HFFc6 (cell line): ENCODE measurements at regions not wholly inside any gene's neighbourhood (a gene's known extent, or its start where the extent isn't known, plus 50 kb on each side); places are given as distances from the start of the nearest gene placed in this dataset.

Experiments used
- DNase-seq: peaks from one replicate; pipeline ENCODE4 v3.0.0-alpha.2; 2018
- H3K27ac Mint-ChIP-seq: 2 replicates; pipeline ENCODE4 v1.8.0; 2020; ENCODE audit warnings: mild to moderate bottlenecking, mixed read lengths
- H3K27me3 Mint-ChIP-seq: 2 replicates; pipeline ENCODE4 v1.8.0; 2021; ENCODE audit warnings: mild to moderate bottlenecking, moderate library complexity, mixed read lengths; ENCODE audit not compliant: insufficient read depth
- H3K36me3 Mint-ChIP-seq: 2 replicates; pipeline ENCODE4 v1.8.0; 2021; ENCODE audit warnings: low read depth, mixed read lengths
- H3K4me1 Mint-ChIP-seq: 2 replicates; pipeline ENCODE4 v1.8.0; 2020; ENCODE audit warnings: low read depth, mixed read lengths
- H3K4me3 Mint-ChIP-seq: 2 replicates; pipeline ENCODE4 v1.8.0; 2020; ENCODE audit warnings: mild to moderate bottlenecking, moderate library complexity, mixed read lengths
- H3K9me3 Mint-ChIP-seq: 2 replicates; pipeline ENCODE4 v1.8.0; 2020; ENCODE audit warnings: mild to moderate bottlenecking, mixed read lengths
- TF ChIP-seq, protein P1 (sequence below): fragments of 200-600 bp; sonication (generic); IDR thresholded peaks from 2 replicates; pipeline ENCODE4 v1.5.0; 2021; ENCODE audit warnings: antibody characterized with exemption, mild to moderate bottlenecking

DNA sequence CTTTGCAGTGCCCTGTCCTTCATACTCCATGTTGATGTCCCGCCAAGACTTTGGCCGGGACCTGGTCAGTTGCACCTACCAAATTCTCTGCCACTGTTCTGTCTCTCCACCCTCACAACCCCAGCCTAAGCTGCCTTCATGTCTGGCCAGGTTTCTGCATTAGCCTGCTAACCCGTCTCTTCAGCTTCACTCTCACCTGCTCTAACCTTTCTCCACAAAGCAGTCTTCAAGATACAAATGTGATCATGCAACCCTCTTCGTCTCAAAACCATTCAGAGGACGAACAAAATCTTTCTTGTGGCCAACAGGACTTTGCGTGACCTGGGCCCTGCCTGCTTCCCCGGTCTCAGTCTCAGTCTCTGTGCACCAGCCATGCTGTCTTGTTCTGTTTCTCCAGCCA is 148.2 kb downstream of the WSCD1 start:
- Mint-ChIP-seq H3K27ac (no peak overlapping the region), H3K27me3 (peaks cover 20% of the 10 kb centered on the region), H3K4me3 (no peak overlapping the region), H3K36me3 (no peaks in the 10 kb centered on the region), H3K4me1 (peaks cover 2% of the 10 kb centered on the region), H3K9me3 (no peaks in the 10 kb centered on the region)
- TF ChIP-seq, protein P1, sequence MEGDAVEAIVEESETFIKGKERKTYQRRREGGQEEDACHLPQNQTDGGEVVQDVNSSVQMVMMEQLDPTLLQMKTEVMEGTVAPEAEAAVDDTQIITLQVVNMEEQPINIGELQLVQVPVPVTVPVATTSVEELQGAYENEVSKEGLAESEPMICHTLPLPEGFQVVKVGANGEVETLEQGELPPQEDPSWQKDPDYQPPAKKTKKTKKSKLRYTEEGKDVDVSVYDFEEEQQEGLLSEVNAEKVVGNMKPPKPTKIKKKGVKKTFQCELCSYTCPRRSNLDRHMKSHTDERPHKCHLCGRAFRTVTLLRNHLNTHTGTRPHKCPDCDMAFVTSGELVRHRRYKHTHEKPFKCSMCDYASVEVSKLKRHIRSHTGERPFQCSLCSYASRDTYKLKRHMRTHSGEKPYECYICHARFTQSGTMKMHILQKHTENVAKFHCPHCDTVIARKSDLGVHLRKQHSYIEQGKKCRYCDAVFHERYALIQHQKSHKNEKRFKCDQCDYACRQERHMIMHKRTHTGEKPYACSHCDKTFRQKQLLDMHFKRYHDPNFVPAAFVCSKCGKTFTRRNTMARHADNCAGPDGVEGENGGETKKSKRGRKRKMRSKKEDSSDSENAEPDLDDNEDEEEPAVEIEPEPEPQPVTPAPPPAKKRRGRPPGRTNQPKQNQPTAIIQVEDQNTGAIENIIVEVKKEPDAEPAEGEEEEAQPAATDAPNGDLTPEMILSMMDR: no peak
- no peak for DNase-seq

DNA sequence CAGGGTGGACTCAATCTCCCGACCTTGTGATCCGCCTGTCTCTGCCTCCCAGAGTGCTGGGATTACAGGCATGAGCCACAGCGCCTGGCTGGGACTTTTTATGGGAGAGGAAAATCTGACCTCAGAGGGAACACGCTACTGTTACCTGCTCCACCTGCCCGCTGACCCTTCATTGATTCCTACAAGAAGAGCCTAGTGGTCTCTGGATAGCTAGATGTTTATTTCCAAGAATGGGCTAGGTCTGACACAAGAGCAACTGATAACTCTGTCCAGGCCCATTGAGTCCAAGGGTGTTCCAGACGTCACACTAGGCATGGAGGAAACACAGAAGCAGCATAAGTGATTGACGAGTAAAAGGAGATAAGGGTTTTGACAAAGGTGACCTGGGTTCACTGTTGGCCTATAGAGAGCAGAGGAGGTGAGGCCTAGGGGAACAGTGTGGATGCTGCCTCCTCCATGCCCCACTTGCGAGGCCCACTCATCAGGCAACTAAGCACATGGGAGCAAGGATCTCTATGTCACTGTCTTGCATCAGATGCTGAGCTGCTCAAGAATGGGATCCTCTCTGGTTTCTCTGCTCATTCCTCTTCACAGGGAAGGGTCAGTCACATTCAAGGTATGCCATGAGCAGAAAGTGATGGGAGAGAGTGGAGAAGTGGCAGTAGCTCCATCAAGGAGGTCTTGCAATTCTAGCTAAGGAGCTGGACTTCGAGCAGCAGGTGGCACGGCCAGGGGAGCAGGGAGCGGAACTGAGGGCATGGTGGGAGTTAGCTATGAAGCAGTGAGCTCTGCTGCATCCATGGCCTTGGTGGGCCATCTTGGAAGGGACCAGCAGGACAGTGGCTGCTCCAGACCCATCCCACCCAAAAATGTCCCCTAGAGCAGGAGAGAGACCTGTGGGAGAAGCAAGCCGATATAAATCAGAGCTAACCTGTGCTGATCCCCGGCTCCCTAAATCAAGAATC is 145.2 kb downstream of the WSCD1 start:
- no peaks in the 10 kb centered on the region for H3K9me3 Mint-ChIP-seq
- no peak overlapping the region for H3K4me3 Mint-ChIP-seq
- TF ChIP-seq, protein P1: no peak
- peaks cover 23% of the 10 kb centered on the region for H3K27me3 Mint-ChIP-seq
- no peak for DNase-seq
- H3K4me1 Mint-ChIP-seq: no peaks in the 10 kb centered on the region
- no peaks in the 10 kb centered on the region for H3K36me3 Mint-ChIP-seq
- no peak overlapping the region for H3K27ac Mint-ChIP-seq

DNA sequence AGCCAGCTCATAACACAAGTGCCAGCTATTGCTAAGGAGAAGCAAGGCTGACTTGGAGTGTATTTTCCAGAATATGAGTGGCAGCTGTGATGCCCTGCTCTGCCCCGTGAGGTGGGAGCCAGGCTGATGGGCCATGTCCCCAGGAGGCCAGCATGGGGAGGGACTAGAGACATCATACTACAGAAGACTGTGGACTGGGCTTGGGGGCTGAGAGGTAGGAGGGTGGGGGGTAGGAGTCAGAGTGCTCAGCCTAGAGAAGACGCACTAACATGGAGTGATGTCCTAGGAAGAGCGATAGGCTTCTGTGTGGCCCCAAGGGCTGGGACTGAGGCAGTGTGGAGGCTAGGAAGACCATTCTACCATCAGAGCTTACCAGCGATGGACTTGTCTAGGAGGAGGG is 143.7 kb downstream of the WSCD1 start:
- no peaks in the 10 kb centered on the region for H3K36me3 Mint-ChIP-seq
- H3K4me3 Mint-ChIP-seq: no peak overlapping the region
- H3K27me3 Mint-ChIP-seq: peaks cover 19% of the 10 kb centered on the region
- no peaks in the 10 kb centered on the region for H3K4me1 Mint-ChIP-seq
- DNase-seq: no peak
- H3K9me3 Mint-ChIP-seq: no peaks in the 10 kb centered on the region
- TF ChIP-seq, protein P1: no peak
- H3K27ac Mint-ChIP-seq: no peak overlapping the region

DNA sequence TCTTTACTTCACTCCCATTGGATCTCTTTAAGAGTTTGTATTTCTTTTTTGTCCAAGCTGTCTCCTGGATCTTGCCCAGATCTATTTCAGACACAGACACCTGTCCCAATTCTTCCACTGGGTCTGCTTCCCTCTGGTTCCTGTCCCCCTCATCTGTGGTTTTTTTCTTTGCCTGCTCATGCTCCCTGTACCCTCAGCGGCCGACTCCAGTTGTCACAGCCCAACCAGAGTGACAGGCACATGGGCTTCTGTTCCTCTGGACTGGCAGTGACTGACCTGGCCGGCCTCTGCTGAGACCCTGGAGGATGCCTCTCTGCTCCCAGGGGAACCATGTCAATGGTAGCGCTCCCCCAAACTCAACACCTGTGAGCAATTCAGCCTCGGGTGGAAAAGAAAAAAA is 142.6 kb downstream of the WSCD1 start:
- Mint-ChIP-seq H3K27me3 (peaks cover 23% of the 10 kb centered on the region), H3K36me3 (no peaks in the 10 kb centered on the region), H3K4me3 (no peak overlapping the region), H3K9me3 (no peaks in the 10 kb centered on the region), H3K27ac (no peak overlapping the region), H3K4me1 (no peaks in the 10 kb centered on the region)
- DNase-seq: no peak
- TF ChIP-seq, protein P1: no peak

DNA sequence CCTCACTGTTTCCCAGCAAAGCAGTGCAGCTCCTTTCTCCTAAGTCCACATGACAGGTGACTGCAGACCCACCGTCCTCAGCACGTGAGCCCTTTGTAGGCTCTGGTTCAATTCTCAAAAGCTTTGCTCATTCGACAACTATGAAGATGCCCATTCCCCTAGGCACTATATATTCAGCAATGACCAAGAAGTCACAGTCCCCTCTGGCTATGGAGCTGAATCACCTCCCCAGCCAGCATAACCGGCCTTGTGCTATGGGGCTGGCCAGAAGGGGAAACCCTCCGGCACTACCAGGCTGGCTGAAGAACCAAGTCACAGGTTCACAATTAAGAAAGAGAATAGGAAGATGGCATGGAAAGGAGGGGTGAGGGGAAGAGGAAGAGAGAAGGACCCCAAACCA is 139.7 kb downstream of the WSCD1 start:
- DNase-seq: no peak
- Mint-ChIP-seq H3K4me1 (no peaks in the 10 kb centered on the region), H3K27ac (no peak overlapping the region), H3K27me3 (peaks cover 21% of the 10 kb centered on the region), H3K9me3 (no peaks in the 10 kb centered on the region), H3K4me3 (no peak overlapping the region), H3K36me3 (no peaks in the 10 kb centered on the region)
- TF ChIP-seq, protein P1: no peak
